ENCODE measurements at regions not wholly inside any gene's neighbourhood (a gene's known extent, or its start where the extent isn't known, plus 50 kb on each side); places are given as distances from the start of the nearest gene placed in this dataset.

DNA sequence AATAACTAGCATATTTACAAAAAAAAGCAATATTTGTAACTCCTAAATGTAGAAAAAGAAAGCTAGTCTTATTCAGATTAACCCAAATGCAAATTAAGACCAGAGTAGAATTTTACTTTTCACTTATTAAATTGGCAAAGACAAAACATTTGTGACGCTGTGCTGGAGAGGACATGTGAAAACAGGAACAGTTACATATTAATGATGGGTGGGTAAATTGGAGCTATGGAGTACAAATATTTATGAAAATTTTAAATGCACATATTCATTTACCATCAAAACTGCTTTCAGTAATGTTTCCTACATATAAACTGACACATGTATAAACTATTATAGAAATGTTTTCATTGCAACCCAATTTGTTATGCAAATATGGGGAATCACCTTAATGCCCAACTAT, 278.9 kb upstream of the POU1F1 start:
- TF ChIP-seq, protein P1, sequence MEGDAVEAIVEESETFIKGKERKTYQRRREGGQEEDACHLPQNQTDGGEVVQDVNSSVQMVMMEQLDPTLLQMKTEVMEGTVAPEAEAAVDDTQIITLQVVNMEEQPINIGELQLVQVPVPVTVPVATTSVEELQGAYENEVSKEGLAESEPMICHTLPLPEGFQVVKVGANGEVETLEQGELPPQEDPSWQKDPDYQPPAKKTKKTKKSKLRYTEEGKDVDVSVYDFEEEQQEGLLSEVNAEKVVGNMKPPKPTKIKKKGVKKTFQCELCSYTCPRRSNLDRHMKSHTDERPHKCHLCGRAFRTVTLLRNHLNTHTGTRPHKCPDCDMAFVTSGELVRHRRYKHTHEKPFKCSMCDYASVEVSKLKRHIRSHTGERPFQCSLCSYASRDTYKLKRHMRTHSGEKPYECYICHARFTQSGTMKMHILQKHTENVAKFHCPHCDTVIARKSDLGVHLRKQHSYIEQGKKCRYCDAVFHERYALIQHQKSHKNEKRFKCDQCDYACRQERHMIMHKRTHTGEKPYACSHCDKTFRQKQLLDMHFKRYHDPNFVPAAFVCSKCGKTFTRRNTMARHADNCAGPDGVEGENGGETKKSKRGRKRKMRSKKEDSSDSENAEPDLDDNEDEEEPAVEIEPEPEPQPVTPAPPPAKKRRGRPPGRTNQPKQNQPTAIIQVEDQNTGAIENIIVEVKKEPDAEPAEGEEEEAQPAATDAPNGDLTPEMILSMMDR (IDR thresholded peaks at IDR 0.05): no peak
- no peak for TF ChIP-seq POLR2A (IDR thresholded peaks at IDR 0.05)
